Ramos (cell line): ENCODE measurements at regions not wholly inside any gene's neighbourhood (a gene's known extent, or its start where the extent isn't known, plus 50 kb on each side); places are given as distances from the start of the nearest gene placed in this dataset.
"Not testable (repeated sequence)": the region's sequence is repeated elsewhere in the genome, so short reads cannot be mapped to it uniquely, and the experiment has no call there.

ENCODE experiments used
- in situ Hi-C: fragments of 300-500 bp; cut with MboI; formaldehyde crosslinking; loops from one replicate; pipeline ENCODE4 v1.14.3; 2022; ENCODE audit warnings: low sequenced_read_pairs; ENCODE audit not compliant: unreplicated experiment

DNA sequence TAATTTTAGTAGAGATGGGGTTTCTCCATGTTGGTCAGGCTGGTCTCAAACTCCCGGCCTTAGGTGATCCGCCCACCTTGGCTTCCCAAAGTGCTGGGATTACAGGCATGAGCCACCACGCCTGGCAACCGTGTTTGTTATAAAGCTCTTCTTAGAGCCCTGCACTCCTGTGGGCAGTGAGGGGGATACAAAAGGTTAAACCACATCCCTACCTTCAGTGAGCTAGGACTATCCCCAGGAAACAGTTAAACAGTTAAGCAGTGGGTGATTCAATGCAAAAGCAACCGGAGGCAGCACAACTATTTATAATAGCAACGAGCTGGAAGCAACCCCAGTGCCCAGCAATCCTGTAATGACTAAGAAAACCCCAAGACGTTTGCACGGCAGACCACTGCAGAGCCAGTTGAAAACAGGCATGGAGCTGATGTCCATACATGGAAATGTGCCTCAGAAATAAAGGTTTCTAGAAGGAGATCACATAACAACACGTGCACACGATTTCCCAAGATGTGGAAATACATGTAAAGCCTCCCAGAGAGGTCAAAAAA lies 107.2 kb upstream of the LYZL2 start:
- in situ Hi-C loops = no loop called here

DNA sequence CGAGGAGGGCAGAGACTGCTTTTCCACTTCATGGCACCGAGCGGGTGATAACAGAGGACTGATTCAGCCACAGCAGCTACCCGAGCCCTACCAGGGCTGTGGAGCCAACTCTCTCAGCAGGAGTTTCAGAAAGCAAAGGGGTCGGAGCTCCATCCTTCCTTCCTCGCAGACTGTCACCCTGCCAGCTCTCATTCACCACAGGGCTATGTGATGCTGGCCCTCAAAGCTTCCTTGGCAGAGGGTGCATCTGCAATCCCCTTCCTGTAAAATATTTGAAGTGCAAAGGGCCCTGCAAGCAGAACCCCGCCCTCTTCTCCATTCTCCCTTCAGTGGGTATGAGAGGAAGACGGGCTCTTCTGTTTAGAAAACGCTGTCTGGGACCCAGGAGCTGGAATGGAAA lies 105.3 kb upstream of the LYZL2 start:
- in situ Hi-C loops = no loop called here

DNA sequence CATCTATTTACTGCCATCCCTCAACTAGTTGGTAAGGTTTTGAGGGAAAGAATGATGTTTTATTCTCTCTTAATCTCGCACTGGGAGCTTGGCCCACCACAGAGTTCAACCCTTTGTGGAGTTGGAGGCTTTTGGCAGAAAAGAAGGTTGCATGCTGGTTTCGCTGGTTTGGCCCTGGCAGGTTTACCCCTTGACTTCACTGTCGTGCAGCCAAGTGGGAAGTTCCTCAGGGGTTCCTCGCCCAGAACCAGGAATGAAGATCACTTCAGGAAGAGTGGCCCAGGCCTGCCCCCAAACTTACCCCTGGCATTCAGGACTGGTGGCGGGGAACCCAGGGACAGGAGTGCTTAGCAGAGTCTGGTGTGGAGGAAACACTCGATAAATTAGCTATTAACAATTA lies 103.1 kb upstream of the LYZL2 start:
- in situ Hi-C loops = no loop called here

DNA sequence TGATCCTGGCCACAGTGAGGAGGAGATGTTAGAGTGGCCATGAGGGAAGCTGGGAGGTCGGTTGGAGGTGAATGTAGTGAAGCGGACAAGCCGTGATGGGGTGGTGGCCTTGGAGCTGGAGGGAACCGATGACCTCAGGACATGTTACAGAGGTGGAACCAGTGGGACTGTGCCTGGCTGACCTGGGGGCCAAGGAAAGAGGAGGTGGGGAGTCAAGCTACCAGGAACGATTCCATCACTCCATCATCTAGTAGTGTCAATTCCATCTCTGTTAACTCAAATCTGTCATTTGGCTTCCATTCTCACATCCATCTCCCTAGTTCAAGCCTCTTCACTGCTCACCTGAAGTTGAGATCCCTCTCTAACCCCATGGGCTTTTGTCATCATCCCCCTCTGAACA lies 102.4 kb upstream of the LYZL2 start:
- in situ Hi-C loops = no loop called here

DNA sequence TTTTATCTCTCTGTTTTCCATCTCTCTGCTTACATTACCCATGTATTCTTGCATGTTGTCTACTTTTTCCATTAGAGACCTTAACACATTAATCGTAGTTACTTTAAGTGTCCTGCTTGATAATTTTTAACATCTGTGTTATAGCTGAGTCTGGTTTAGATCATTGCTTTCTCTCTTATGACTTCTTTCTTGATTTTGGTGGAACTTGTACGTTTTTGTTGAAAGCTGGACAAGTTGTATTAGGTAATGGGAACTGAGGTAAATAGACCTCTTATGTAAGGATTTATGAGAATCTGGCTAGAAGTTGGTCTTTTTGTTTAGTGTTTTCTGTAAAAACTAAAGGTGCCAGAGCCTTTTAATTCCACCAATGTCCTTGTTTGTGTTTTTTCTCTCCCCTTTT lies 100.8 kb upstream of the LYZL2 start:
- in situ Hi-C loops = no loop called here

DNA sequence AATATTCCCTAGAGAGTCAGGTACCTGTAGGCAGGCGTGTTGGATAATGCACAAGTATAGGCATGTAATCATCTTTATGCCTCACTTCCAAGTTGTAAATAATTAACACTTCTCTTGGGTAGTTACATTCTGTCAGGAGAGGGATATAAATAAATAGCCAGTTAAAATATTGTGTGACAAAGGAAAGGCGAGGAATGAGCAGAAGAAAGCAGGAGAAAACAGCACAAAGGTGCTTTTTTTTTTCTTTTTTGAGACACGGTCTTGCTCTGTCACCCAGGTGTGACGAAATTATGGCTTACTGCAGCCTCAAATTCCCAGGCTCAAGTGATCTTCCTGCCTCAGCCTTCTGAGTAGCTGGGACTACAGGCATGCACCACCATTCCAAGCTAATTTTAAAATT lies 99.2 kb upstream of the LYZL2 start:
- in situ Hi-C loops = no loop called here

DNA sequence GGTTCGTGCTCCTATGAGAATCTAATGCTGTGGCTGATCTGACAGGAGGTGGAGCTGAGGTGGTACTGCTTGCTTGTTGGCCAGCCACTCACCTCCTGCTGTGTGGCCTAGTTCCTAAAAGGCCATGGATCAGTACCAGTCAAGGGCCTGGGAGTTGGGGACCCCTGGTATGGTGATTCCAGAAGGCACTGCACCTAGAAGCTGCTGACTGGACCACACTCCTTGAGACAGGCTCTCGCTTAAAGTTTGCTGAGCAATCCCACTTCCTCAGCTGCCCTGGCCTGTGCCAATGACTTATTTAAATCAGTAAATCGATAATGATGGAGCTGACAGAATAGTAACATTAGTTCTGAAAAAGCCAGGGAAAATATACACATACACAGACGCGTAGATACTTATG lies 98.6 kb upstream of the LYZL2 start:
- in situ Hi-C loops = no loop called here

DNA sequence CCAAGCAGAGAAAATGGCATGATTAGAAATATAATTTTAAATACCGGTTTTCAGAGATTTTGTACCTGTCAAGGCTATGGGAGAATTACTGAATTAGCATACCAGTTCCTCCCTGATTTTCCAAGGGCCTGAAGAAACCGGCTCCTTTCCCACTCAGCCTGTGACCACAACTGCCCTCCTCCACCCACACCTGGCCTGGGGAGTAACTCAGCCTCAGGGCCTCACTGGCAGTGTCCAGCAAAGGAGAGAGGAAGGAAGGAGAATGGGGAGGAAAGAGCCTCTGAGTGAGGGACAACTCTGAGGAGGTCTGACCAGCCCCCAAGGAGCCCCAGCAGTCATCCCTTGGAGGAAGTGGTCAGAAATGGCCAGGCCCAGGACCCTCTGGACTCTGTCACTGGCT lies 98.0 kb upstream of the LYZL2 start:
- in situ Hi-C loops = no loop called here

DNA sequence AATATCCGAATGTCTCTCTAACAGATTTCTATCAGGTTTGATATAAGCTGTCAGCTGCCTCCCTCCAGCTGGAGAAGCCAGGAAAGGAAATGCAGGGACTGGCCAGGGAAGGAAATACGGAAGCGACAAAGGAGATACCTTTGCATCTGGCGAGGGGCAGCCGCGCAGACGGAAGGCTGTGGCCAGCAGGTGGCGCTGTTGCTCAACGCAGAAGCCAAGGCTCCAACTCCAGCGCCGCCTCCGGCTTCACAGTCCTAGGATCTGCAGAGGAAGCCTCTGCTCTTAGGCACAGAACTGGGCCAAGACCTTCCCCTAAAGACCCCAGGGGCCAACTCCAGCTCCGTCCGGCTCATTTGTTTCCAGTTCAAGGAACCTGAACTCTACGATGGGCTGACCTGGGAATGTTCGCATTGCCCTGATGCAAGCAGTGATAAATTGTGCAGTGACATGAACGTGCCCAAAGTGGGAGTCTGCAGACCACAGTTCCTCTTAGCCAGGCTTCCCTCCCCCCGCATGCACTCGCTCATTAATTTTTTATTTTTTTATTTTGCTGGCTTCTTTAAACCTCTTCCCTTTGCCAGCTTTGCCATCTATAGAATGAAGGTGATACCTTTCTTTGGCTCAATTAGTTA lies 97.3 kb upstream of the LYZL2 start:
- in situ Hi-C loops = not testable (repeated sequence)

DNA sequence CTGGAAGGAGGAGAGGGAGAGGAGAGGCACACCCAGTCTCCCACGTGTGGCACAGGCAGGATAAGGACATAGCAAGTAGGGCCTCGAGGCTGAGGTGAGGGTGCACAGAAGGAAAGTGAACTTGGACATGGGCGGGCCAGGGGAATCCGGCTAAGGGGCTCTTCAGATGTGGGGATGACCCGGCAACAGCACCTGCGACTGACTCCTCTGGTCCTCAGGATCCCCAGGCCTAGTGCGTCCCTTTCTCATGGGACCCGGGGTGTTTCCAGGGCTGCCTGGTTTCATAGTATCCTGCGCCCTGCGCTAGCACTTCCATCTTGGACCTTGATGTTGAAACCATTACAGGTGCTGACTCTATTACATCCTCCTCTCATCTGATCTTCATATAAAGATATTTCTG lies 96.1 kb upstream of the LYZL2 start:
- in situ Hi-C loops = no loop called here

DNA sequence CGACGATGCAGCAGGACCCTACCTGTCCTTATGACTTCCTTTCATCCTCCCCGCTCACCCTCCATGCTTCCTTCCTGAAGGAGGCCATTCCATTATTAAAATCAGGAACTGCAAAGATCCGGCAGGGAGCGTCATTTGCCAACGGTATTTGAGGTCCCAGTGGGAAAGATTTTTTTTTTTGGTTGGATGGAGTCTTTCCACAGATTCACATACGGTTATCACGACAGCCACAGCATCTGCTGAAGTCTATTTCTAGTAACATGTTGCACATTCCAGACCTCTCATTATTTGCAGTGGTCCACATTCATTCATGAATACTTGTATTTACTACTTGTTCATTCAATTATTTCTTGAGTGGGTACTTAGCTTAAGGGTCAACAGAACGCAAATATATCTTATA lies 94.7 kb upstream of the LYZL2 start:
- in situ Hi-C loops = loop anchor here (25.0 kb wide), 1 partner anchor 1613 kb away; the partner anchor contains the start of gene EPC1

DNA sequence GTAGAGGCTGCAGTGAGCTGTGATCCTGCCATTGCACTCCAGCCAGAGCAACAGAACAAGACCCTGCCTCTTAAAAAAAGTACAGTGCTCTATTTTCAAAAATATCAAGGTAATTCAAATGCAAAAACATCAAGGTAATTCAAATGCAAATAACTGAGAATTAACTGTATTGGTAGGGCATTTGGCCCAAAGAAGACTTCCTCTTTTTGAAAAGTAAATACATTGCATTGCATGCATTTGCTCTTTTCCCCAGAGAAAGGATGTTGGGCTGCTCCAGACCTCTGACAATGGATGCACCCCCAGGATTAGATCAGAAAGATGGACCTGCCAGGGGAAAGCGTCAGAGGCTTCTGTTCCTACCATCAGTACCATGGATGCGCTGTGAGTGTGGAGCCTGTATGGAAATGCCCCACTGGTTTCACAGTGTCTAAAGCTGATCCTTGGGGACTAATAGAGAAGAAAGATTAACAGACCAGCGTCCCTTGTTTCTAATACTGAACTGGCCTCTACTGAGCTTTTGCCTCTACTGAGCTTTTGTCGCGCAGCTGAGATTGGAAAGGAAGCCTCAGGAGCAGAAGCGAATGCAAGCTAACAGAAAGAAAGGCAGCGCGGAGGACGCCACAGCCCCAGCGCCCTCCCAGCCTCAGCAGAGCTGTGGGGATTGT lies 93.5 kb upstream of the LYZL2 start:
- in situ Hi-C loops = loop anchor here (25.0 kb wide), 1 partner anchor 1614 kb away; the partner anchor contains the start of gene EPC1

DNA sequence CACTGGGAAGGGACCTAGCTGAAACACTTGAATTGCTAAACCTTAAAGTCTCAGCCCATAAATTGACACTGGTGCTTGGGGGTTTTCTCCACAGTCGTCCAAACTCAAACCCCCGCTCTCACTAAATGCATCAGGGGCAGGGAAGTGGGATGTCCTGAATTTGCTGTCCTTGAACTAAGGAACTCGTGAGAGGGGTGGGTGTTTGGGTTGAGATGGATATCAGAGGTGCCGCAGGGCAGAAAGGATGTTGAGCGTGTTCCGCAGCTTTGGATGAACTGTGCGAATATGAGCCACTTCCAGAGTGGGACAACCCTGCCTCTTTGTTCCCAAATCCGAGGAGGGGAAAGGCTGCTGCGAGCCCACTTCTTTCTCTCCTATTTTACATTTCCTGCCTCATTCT lies 90.3 kb upstream of the LYZL2 start:
- in situ Hi-C loops = loop anchor here (25.0 kb wide), 1 partner anchor 1617 kb away; the partner anchor contains the start of gene EPC1

DNA sequence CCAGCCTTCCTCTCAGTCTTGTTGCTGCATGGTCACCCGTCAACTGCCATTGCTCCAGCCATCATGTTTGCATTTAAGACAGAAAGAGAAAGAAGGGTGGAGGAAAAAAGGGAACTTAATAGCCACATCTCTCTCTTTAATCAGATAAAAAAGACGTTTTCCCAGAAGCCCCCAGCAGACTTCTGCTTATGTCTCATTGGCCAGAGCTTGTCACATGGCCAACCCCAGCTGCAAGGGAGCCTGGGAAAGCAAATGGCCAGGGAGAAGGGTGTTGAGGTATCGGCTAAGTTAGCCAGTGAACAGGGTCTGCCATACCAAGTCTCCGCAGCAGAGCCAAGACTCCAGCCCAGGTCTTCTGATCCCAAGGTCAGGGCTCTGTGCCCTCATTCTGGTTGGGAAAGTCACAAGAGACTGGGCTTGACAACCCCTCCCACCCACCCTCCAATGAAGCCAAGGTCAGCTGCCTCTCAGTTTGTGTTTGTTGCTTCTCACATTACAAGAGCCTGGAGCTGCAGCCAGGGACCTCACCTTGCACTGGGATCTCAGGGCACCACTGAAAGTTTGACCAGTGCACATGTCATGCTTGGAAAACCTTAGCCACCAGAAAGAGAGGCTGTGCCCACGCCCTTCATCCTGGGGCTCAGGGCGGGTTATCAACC lies 80.3 kb upstream of the LYZL2 start:
- in situ Hi-C loops = loop anchor here (10.0 to 25.0 kb wide), 2 partner anchors 275 to 1627 kb away; partner anchors contain the start of genes EPC1 and MAP3K8

DNA sequence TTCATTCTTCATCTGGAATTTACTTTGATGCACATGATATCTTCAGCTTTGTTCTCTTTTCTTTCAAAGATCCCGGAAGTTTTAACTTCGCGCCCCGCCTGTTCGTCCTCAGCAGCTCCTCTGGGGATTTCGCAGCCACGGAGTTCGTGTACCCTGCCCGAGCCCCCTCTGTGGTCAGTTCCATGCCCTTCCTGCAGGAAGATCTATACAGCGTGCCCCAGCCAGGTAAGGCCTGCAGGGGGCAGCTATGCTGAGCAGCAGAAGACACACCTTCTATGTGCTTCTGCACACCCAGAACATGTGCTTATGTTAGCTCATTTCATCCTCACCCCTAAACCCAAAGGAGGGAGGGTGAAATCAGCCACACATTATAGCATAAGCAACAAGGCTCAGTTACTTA lies 79.7 kb upstream of the LYZL2 start:
- in situ Hi-C loops = loop anchor here (10.0 to 25.0 kb wide), 2 partner anchors 274 to 1628 kb away; partner anchors contain the start of genes EPC1 and MAP3K8

DNA sequence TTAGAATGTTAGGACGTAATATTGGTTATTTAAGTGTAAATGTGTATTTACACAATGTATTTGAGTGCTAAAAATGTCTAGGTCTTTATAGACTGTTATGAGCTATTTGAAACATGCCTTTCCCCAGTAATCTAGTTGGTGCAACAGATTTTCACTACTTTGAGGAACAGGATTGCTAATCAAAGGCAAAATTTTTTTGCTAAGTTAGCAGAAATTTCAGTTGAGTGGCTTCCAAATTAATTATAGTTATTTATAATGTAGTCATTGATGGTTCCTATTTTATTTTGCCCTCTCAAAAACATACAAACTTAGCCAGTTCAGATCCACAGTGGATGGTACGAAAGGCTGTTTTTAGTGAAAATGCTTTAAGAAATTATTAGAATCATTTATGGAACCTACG lies 78.7 kb upstream of the LYZL2 start:
- in situ Hi-C loops = loop anchor here (10.0 to 25.0 kb wide), 2 partner anchors 273 to 1629 kb away; partner anchors contain the start of genes EPC1 and MAP3K8

DNA sequence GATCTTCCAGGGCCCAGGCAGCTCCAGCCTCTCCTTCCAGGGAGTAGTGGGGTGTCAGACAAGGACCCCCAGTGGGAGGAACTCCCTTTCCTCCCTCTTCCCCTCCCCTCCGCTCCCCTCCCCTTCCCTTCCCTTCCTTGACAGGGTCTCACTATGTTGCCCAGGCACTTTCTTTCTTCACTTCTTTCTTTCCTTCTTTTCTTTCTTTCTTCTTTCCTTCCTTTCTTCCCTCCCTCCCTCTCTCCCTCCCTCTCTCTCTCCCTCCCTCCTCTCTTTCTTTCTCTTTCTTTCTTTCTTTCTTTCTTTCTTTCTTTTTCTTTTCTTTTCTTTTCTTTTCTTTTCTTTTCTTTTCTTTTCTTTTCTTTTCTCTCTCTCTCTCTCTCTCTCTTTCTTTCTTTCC lies 76.6 kb upstream of the LYZL2 start:
- in situ Hi-C loops = loop anchor here (10.0 to 25.0 kb wide), 2 partner anchors 271 to 1631 kb away; partner anchors contain the start of genes EPC1 and MAP3K8

DNA sequence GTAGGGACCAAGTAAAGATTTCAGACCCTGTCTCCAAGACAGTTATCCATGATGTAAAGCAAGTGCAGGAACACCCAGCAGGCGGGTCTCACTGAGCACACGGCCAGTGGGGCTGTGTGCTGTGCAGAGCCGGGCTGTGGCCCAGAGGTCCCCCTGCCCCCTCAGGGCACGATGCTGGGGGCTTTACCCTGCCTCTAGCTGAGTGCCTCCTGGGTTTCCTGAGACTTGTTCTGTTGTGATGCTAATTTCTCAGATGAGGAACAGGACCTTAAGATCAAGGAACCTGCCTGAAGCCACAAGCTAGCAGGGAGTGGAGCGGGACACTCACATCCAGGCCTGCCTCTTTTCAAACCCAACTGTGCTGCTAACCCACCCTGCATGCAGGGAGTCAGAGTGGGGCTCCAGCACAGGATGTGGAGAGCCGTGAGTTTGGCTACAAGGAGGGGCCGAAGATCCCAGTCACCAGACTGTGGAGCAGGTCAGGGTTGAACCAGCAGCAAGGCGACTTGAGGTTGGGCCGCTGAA lies 76.1 kb upstream of the LYZL2 start:
- in situ Hi-C loops = loop anchor here (10.0 to 25.0 kb wide), 2 partner anchors 271 to 1632 kb away; partner anchors contain the start of genes EPC1 and MAP3K8

DNA sequence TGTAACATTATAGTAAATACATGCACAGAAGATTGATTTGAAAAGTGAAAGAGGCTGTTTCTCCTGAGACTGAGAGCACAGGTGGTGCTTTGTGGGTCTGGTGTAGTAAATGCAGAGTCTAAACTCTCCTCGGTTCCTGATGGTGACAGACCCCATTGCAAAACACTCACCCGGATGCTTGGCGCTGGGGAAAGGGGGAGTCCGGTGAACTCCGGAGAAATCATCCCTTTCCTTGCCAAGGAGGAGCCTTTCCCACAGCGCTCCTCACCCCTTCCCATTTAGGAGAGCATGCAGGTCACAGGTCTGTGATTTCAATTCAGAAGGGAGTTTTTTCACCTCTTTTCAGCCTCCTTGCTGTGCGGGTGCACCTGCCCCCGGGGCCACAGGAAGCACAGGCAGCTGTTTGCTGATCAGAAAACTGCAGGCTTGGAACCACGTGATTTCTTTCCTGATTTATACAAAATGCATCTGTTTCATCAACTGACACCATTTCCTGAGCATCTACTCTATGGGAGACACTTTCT lies 75.6 kb upstream of the LYZL2 start:
- in situ Hi-C loops = loop anchor here (10.0 to 25.0 kb wide), 2 partner anchors 270 to 1632 kb away; partner anchors contain the start of genes EPC1 and MAP3K8

DNA sequence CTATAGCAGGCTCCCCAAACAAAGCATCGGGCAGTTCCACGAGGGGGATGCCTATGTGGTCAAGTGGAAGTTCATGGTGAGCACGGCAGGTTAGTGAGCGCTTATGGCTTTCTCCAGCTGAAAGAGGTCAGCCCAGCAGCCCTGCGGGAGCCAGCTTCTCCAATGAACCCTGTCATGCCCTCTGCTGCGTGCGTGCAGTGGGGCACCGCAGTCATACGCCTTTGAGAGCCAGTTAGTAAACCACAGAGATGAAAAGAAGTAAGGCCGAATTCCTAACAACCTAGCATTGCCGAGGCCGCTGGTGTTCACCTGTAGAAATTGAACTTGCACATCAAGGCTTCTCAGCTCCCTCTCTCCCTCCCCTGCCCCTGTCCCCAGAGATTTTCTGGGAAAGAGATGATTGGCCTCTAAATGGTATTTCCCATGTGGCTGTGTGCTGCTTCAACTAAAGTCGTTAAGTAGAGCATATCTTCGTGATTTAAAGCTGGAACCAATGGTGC lies 75.1 kb upstream of the LYZL2 start:
- in situ Hi-C loops = loop anchor here (10.0 to 25.0 kb wide), 2 partner anchors 270 to 1633 kb away; partner anchors contain the start of genes EPC1 and MAP3K8
